ENCODE measurements at regions not wholly inside any gene's neighbourhood (a gene's known extent, or its start where the extent isn't known, plus 50 kb on each side); places are given as distances from the start of the nearest gene placed in this dataset.

DNA sequence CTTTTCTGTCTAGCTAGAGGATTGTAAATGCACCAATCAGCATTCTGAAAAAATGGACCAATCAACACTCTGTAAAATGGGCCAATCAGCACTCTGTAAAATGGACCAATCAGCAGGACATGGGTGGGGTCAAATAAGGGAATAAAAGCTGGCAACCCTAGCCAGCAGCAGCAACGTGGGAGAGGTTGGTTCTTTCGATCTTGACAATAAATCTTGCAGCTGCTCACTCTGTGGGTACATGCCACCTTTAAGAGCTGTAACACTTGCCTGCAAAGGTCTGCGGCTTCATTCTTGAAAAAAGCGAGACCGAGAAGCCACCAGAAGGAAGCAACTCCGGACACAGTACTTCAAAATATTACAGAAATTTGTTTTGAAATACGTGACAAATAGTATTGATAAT lies 424.6 kb upstream of the CDH9 start:
- TF ChIP-seq, protein P1, sequence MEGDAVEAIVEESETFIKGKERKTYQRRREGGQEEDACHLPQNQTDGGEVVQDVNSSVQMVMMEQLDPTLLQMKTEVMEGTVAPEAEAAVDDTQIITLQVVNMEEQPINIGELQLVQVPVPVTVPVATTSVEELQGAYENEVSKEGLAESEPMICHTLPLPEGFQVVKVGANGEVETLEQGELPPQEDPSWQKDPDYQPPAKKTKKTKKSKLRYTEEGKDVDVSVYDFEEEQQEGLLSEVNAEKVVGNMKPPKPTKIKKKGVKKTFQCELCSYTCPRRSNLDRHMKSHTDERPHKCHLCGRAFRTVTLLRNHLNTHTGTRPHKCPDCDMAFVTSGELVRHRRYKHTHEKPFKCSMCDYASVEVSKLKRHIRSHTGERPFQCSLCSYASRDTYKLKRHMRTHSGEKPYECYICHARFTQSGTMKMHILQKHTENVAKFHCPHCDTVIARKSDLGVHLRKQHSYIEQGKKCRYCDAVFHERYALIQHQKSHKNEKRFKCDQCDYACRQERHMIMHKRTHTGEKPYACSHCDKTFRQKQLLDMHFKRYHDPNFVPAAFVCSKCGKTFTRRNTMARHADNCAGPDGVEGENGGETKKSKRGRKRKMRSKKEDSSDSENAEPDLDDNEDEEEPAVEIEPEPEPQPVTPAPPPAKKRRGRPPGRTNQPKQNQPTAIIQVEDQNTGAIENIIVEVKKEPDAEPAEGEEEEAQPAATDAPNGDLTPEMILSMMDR (conservative IDR thresholded peaks at IDR 0.05 in 1 of 2, IDR thresholded peaks at IDR 0.05 in 1 of 2; ENCODE audit: low read depth in 1 of 2, low read length in 2 of 2), result no peak
- TF ChIP-seq EZH2 (IDR thresholded peaks at IDR 0.05; ENCODE audit: low read length, missing control alignments), result no peak

All from fibroblast of lung (primary cell).